CD4-positive, alpha-beta T cell treated with Interferon gamma for 1 hour (primary cell): ENCODE measurements at regions not wholly inside any gene's neighbourhood (a gene's known extent, or its start where the extent isn't known, plus 50 kb on each side); places are given as distances from the start of the nearest gene placed in this dataset.

Source experiments
- DNase-seq: peaks from one replicate; pipeline ENCODE4 v3.0.0-alpha.2; 2020

- no peak for DNase-seq
These were observed 145.2 kb upstream of the COPS8 start for GRCh38 chr2:236940497-236940896.

DNA sequence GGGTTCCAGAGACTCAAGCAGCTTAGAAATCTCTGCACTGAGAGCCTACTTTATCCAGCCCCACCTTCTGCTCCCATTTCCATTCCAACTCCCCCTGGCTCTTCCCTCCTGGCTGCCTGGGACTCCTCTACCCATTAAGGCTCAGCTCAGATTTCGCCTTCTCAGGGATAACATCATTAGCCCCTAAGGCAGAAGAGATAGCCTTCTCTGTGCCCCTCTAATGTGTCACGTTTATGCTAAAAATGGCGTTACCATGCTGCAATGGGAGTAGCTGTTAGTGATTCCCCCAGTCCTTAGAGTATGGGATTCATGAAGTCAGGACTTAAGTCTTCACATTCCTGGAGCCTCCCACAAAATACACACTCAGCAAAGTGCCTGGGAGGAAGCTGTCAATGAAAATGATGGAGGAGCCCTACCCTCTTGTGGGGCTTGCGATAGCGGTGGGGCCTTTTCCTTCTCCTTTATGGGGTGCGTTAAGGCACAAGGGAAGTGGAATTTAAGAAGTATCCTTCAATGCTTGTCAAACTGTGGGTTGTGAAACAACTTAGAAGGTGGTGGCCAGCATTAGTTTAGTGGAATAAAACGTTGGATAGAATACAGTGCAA, 144.7 kb upstream of the COPS8 start:
- no peak for DNase-seq

GRCh38 chr2:236941551-236941950, 144.1 kb upstream of the COPS8 start:
- no peak for DNase-seq

DNA sequence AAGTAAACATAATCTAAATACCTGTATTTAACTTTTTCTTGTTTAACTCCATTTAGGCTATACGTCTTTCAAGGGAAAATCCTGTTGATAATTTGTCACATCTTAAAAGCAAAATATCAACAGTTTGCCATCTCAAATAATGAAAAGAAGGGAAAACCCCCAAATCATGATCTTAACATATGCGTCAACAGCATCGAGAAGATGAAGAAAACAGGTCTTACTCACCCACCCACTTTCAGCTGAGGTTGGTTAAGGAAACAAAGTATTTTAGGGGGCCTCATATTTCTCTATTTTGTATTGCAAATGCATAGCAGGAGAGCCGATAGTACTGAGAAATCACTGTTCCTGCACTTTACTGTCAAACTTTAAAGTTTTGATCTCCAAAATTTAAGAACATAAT, 143.1 kb upstream of the COPS8 start:
- DNase-seq, result no peak

- DNase-seq, result no peak
These were observed 142.6 kb upstream of the COPS8 start for GRCh38 chr2:236943068-236943467.

- DNase-seq, result no peak
These were observed 141.7 kb upstream of the COPS8 start for GRCh38 chr2:236943841-236944513.

DNA sequence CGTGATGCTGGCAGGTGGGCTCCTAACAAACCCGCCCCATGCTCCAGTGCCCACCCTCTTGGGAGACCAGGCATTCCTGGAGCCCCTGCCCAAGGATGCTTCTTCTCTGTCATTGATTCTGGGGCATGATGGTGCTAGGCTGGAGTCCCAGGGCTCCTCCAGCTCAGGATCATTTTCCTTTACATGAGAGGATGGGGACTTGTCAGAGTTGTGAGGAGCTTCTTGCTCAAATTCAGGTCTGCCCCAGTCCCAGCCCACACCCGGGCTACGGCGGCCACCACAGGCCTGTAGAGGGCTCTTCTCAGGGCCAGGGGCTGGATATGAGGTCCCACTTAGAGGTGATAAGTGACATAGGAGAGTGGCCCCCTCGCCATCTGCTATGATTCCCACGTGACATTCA, 141.1 kb upstream of the COPS8 start:
- DNase-seq, result no peak

DNA sequence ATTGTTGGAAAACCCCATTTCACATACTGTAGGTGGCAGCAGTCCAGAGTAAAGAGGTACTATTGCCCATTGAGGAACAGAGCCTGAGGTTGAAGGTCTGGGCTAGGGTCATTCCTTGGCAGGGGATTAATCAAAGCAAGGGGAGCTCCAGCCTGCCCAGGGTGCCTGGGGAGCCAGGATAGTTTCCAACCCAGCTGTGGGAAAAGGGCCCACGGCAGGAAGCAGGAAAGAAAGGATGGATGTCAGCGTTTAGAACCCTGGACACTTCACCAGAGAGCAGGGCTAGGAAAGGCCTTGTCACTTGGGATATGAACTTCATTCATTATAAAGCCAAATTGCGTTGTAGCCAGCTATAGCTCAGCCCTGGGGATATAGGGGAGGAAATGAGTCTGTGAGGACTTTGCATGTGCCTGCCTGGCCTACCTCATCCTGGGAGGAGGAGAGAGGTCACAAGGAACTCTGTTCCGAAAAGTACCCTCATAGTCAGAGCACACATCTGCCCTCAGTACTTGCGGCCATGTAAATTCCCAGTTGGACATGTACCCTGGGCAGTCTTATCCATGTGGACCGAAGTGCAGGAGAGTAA, 140.2 kb upstream of the COPS8 start:
- DNase-seq, result no peak

GRCh38 chr2:236946871-236947270, 138.8 kb upstream of the COPS8 start:
- DNase-seq, result no peak

GRCh38 chr2:236947294-236947693, 138.4 kb upstream of the COPS8 start:
- DNase-seq, result no peak

GRCh38 chr2:236947896-236948295, 137.8 kb upstream of the COPS8 start:
- DNase-seq, result no peak

GRCh38 chr2:236949089-236949905, 136.4 kb upstream of the COPS8 start:
- no peak for DNase-seq

DNA sequence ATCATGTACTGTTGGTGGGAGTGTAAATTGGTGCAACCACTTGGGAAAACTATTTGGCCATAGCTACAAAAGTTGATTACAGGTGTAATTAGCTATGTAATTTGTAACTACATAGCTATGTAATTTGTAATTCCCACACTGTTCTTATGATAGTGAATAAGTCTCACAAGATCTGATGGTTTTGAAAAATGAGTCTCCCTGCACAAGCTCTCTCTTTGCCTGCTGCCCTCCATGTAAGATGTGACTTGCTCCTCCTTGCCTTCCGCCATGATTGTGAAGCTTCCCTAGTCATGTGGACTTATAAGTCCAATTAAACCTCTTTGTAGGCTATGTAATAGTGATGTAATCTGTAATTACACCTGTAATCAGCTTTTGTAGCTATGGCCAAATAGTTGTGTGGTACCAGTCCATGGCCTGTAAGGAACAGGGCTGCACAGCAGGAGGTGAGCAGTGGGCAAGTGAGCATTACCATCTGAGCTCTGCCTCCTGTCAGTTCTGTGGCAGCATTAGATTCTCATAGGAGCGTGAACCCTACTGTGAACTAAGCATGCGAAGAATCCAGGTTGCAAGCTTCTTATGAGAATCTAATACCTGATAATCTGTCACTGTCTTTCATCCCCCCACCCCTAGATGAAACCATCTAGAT, 133.7 kb upstream of the COPS8 start:
- DNase-seq, result no peak

DNA sequence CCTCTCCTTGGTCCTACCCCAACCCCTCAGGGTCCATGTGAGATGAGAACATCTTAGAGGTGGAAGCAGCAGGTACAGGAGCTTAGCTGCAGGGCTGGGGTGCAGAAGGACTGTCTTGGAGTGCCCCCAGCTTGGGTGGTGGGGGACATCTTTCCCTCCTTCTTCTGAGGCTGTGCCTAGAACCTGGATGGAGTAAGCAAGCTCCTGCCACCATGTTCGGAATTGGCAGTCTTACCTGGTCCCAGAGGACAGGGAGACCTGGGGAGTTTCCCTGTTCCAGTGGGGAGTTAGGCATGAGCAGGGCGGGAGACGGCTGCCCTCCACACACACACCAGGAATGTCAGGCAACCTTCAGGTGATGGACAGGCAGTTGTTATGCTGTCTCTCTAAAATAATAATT, 131.0 kb upstream of the COPS8 start:
- no peak for DNase-seq

DNA sequence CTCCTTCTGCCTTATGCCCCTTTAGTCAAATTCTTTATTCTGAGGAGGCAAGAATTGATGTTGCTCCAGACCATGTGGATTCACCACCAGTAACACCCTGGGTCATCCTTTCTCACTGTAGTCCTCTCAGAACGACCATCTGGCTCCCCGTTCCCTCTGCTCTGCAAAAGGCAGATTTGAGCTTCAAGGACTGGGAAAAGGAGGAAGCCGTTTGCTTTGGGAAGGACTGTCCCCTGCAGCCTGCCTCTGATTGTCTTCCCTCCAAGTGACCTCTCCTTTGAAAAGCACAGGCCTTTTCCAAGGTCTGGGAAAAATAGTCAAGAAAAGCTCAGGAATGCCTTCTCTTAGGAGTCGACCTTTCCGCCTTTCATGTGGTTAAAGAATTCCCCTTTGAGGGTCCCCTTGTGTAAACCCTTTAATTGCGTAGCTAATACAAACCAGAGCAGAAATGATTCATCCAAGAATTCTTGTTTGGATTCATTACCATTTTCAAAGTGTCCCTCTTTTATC, 130.1 kb upstream of the COPS8 start:
- DNase-seq, result no peak

GRCh38 chr2:236956031-236956618, 129.6 kb upstream of the COPS8 start:
- DNase-seq, result no peak

- DNase-seq, result no peak
These were observed 129.0 kb upstream of the COPS8 start for GRCh38 chr2:236956641-236957040.

- no peak for DNase-seq
These were observed 126.7 kb upstream of the COPS8 start for GRCh38 chr2:236959036-236959435.

DNA sequence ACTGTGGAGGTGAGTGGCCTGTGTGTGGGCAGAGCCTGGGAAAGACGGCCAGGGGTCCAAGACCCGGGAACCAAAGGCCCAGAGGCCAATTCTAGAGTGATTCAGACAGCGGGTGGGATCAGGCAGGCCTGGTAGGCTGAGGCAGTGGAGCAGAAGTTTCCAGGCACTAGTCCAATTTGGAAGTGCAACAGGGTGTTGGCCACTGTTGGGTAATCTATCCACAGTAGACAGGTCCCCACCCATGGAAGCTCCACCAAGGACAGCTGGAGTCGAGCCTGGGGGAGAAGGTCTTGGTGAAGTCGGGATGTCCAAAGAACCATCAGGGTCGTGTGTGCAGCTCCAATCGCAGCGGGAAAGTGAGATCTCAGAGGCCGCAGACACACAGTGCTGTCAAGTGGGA, 125.8 kb upstream of the COPS8 start:
- DNase-seq, result no peak

DNA sequence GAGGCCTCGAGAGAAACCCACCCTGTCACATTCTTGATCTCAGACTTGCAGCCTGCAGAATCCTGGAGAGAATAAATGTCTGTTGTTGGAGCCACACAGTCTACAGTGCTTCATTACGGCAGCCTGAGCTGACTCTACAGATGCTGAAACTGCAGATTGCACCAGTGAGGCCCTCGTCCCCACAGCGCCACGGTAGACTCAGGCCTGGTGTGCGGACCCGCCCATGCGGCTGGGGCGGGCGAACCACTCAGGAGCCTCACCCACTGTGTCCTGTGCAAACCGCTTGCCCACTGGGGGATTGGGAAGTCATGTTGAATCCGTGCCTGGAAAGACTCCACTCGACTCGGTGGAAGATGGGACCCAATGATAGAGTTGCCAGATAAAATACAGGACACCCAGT, 125.2 kb upstream of the COPS8 start:
- DNase-seq, result no peak

- no peak for DNase-seq
These were observed 122.9 kb upstream of the COPS8 start for GRCh38 chr2:236962816-236963215.

GRCh38 chr2:236963631-236964182, 122.0 kb upstream of the COPS8 start:
- DNase-seq, result no peak
